ENCODE measurements at regions not wholly inside any gene's neighbourhood (a gene's known extent, or its start where the extent isn't known, plus 50 kb on each side); places are given as distances from the start of the nearest gene placed in this dataset.
"Not testable (repeated sequence)": the region's sequence is repeated elsewhere in the genome, so short reads cannot be mapped to it uniquely, and the experiment has no call there.

GRCh38 chr16:85440744-85441143 lies 172.4 kb upstream of the GSE1 start:
- H3K36me3 Mint-ChIP-seq (ENCODE audit: low read depth) = no peaks in the 10 kb centered on the region
- H3K4me3 Mint-ChIP-seq = no peak overlapping the region
- H3K9me3 Mint-ChIP-seq = no peaks in the 10 kb centered on the region
- H3K27me3 Mint-ChIP-seq (ENCODE audit: low read depth) = no peaks in the 10 kb centered on the region
- H3K4me1 Mint-ChIP-seq (ENCODE audit: low read depth) = no peaks in the 10 kb centered on the region
- no peak overlapping the region for H3K27ac Mint-ChIP-seq

GRCh38 chr16:85441189-85441889 lies 171.8 kb upstream of the GSE1 start:
- Mint-ChIP-seq H3K27me3 (ENCODE audit: low read depth) (no peaks in the 10 kb centered on the region), H3K36me3 (ENCODE audit: low read depth) (no peaks in the 10 kb centered on the region), H3K9me3 (no peaks in the 10 kb centered on the region), H3K4me1 (ENCODE audit: low read depth) (no peaks in the 10 kb centered on the region), H3K4me3 (no peak overlapping the region), H3K27ac (no peak overlapping the region)

GRCh38 chr16:85441890-85442670 lies 171.0 kb upstream of the GSE1 start:
- H3K4me1 Mint-ChIP-seq (ENCODE audit: low read depth) = no peaks in the 10 kb centered on the region
- no peak overlapping the region for H3K4me3 Mint-ChIP-seq
- no peaks in the 10 kb centered on the region for H3K27me3 Mint-ChIP-seq (ENCODE audit: low read depth)
- no peaks in the 10 kb centered on the region for H3K9me3 Mint-ChIP-seq
- H3K27ac Mint-ChIP-seq = no peak overlapping the region
- H3K36me3 Mint-ChIP-seq (ENCODE audit: low read depth) = no peaks in the 10 kb centered on the region

GRCh38 chr16:85443116-85443515 lies 170.0 kb upstream of the GSE1 start:
- no peaks in the 10 kb centered on the region for H3K27me3 Mint-ChIP-seq (ENCODE audit: low read depth)
- no peaks in the 10 kb centered on the region for H3K4me1 Mint-ChIP-seq (ENCODE audit: low read depth)

GRCh38 chr16:85443531-85443930 lies 169.6 kb upstream of the GSE1 start:
- Mint-ChIP-seq H3K4me1 (ENCODE audit: low read depth) (no peaks in the 10 kb centered on the region), H3K27ac (no peak overlapping the region), H3K4me3 (no peak overlapping the region)

More at GRCh38 chr16:85443116-85443515, 170.0 kb upstream of the GSE1 start:
- Mint-ChIP-seq H3K27ac (no peak overlapping the region), H3K9me3 (no peaks in the 10 kb centered on the region), H3K4me3 (no peak overlapping the region), H3K36me3 (ENCODE audit: low read depth) (no peaks in the 10 kb centered on the region)

GRCh38 chr16:85445064-85445778 lies 167.9 kb upstream of the GSE1 start:
- Mint-ChIP-seq H3K9me3 (no peaks in the 10 kb centered on the region), H3K27ac (no peak overlapping the region), H3K4me3 (no peak overlapping the region), H3K4me1 (ENCODE audit: low read depth) (peaks cover 2% of the 10 kb centered on the region), H3K27me3 (ENCODE audit: low read depth) (no peaks in the 10 kb centered on the region), H3K36me3 (ENCODE audit: low read depth) (no peaks in the 10 kb centered on the region)

More at GRCh38 chr16:85443531-85443930, 169.6 kb upstream of the GSE1 start:
- H3K27me3 Mint-ChIP-seq (ENCODE audit: low read depth) = no peaks in the 10 kb centered on the region
- no peaks in the 10 kb centered on the region for H3K36me3 Mint-ChIP-seq (ENCODE audit: low read depth)
- H3K9me3 Mint-ChIP-seq = no peaks in the 10 kb centered on the region

GRCh38 chr16:85445779-85446222 lies 167.3 kb upstream of the GSE1 start:
- Mint-ChIP-seq H3K36me3 (ENCODE audit: low read depth) (no peaks in the 10 kb centered on the region), H3K27me3 (ENCODE audit: low read depth) (no peaks in the 10 kb centered on the region), H3K27ac (no peak overlapping the region), H3K9me3 (no peaks in the 10 kb centered on the region), H3K4me3 (no peak overlapping the region), H3K4me1 (ENCODE audit: low read depth) (peaks cover 2% of the 10 kb centered on the region)

- Mint-ChIP-seq H3K36me3 (ENCODE audit: low read depth) (no peaks in the 10 kb centered on the region), H3K27ac (no peak overlapping the region), H3K9me3 (no peaks in the 10 kb centered on the region), H3K4me3 (no peak overlapping the region), H3K27me3 (ENCODE audit: low read depth) (no peaks in the 10 kb centered on the region), H3K4me1 (ENCODE audit: low read depth) (peaks cover 2% of the 10 kb centered on the region)
Observed at GRCh38 chr16:85446951-85447692, 166.0 kb upstream of the GSE1 start.

GRCh38 chr16:85447693-85448313 lies 165.3 kb upstream of the GSE1 start:
- Mint-ChIP-seq H3K9me3 (no peaks in the 10 kb centered on the region), H3K27ac (no peak overlapping the region), H3K27me3 (ENCODE audit: low read depth) (no peaks in the 10 kb centered on the region), H3K4me1 (ENCODE audit: low read depth) (peaks cover 2% of the 10 kb centered on the region), H3K4me3 (no peak overlapping the region), H3K36me3 (ENCODE audit: low read depth) (no peaks in the 10 kb centered on the region)

GRCh38 chr16:85448557-85449190 lies 164.4 kb upstream of the GSE1 start:
- no peak overlapping the region for H3K4me3 Mint-ChIP-seq
- H3K27ac Mint-ChIP-seq = no peak overlapping the region

GRCh38 chr16:85449191-85449884 lies 163.8 kb upstream of the GSE1 start:
- Mint-ChIP-seq H3K9me3 (no peaks in the 10 kb centered on the region), H3K27me3 (ENCODE audit: low read depth) (no peaks in the 10 kb centered on the region), H3K27ac (no peak overlapping the region), H3K4me3 (no peak overlapping the region), H3K36me3 (ENCODE audit: low read depth) (no peaks in the 10 kb centered on the region), H3K4me1 (ENCODE audit: low read depth) (peaks cover 2% of the 10 kb centered on the region)

More at GRCh38 chr16:85448557-85449190, 164.4 kb upstream of the GSE1 start:
- H3K27me3 Mint-ChIP-seq (ENCODE audit: low read depth) = no peaks in the 10 kb centered on the region
- peaks cover 2% of the 10 kb centered on the region for H3K4me1 Mint-ChIP-seq (ENCODE audit: low read depth)
- H3K36me3 Mint-ChIP-seq (ENCODE audit: low read depth) = no peaks in the 10 kb centered on the region
- no peaks in the 10 kb centered on the region for H3K9me3 Mint-ChIP-seq

- no peak overlapping the region for H3K27ac Mint-ChIP-seq
- H3K4me3 Mint-ChIP-seq = no peak overlapping the region
- peaks cover 2% of the 10 kb centered on the region for H3K4me1 Mint-ChIP-seq (ENCODE audit: low read depth)
- no peaks in the 10 kb centered on the region for H3K9me3 Mint-ChIP-seq
- no peaks in the 10 kb centered on the region for H3K36me3 Mint-ChIP-seq (ENCODE audit: low read depth)
- H3K27me3 Mint-ChIP-seq (ENCODE audit: low read depth) = no peaks in the 10 kb centered on the region
Observed at GRCh38 chr16:85449885-85450245, 163.3 kb upstream of the GSE1 start.

GRCh38 chr16:85451142-85451541 lies 162.0 kb upstream of the GSE1 start:
- H3K27ac Mint-ChIP-seq; H3K27me3 Mint-ChIP-seq (ENCODE audit: low read depth): not testable (repeated sequence)

More at GRCh38 chr16:85451142-85451541, 162.0 kb upstream of the GSE1 start:
- H3K4me3 Mint-ChIP-seq; H3K9me3 Mint-ChIP-seq; H3K36me3 Mint-ChIP-seq (ENCODE audit: low read depth); H3K4me1 Mint-ChIP-seq (ENCODE audit: low read depth): not testable (repeated sequence)

Data from T-helper 1 cell treated with Interleukin-12 subunit alpha and Interleukin-12 subunit beta and Interleukin-4 antibody, amounts not matched to agents 30 μg/mL and 1 μg/mL, for 36 hours (primary cell).